Stomach smooth muscle (tissue), 2 donors: ENCODE measurements at regions not wholly inside any gene's neighbourhood (a gene's known extent, or its start where the extent isn't known, plus 50 kb on each side); places are given as distances from the start of the nearest gene placed in this dataset.

Source experiments
- H3K27ac ChIP-seq: one replicate; pipeline ENCODE4 v1.7.0; 2013; ENCODE audit warnings: mild to moderate bottlenecking, low read length, inconsistent platforms
- H3K27me3 ChIP-seq, 2 donors: one replicate each; pipeline ENCODE4 v1.7.0; 2013; ENCODE audit warnings: low read length in 2 of 2; ENCODE audit not compliant: insufficient read depth in 2 of 2, control insufficient read depth in 1 of 2
- H3K36me3 ChIP-seq, 2 donors: one replicate each; pipeline ENCODE4 v1.7.0; 2013; ENCODE audit warnings: low read length in 2 of 2; ENCODE audit not compliant: control insufficient read depth in 2 of 2, insufficient read depth in 2 of 2
- H3K4me1 ChIP-seq: one replicate; pipeline ENCODE4 v1.7.0; 2013; ENCODE audit warnings: low read length; ENCODE audit not compliant: control insufficient read depth, insufficient read depth
- H3K4me3 ChIP-seq, 2 donors: one replicate each; pipeline ENCODE4 v1.7.0; 2013; ENCODE audit warnings: low read length in 2 of 2
- H3K9ac ChIP-seq, 2 donors: one replicate each; pipeline ENCODE4 v1.7.0; 2013; ENCODE audit warnings: low read length in 2 of 2, mild to moderate bottlenecking in 1 of 2
- H3K9me3 ChIP-seq, 2 donors: one replicate each; pipeline ENCODE4 v1.7.0; 2013; ENCODE audit warnings: low read length in 2 of 2; ENCODE audit not compliant: control insufficient read depth in 2 of 2
- donor health status: healthy.
- donor health status: Pancreatic carcinoma.

DNA sequence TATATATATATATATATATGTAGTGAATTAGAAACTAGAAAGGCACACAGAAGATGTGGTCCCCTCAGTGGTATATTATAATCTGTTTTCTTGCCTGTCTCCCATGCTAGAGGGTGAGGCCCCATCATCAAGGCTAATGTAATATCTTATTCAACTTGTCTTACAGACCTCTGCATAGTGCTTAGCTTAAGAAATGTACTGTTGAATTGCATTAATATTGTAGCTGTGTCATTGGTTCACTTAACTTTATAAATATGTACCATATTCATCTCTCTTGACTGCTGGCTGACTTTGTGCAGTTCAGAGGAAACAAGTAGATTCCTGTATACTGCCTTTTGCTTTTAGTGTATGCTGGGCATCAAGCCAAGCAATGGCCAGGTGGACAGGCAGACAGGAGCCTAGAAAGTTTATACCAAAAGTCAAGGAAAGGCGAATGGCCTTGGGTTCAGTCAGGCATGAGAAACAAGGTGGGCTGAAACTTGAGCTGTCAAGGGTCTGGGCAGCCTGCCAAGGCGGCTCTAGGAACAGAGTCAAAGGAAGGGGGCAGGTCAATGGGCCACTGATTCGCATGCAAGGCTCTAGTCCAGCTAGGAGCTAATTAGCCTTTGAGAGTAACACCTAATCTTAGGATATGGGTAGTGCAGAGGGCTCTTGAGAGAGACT lies 78.8 kb upstream of the LEF1 start:
- H3K27me3 ChIP-seq, result no peaks in the 10 kb centered on the region
- peaks cover 0 to 3% of the 10 kb centered on the region in 2 donors for H3K9me3 ChIP-seq
- no peaks in the 10 kb centered on the region for H3K4me1 ChIP-seq
- no peak overlapping the region for H3K27ac ChIP-seq
- H3K9ac ChIP-seq, result no peak overlapping the region
- no peaks in the 10 kb centered on the region for H3K36me3 ChIP-seq
- H3K4me3 ChIP-seq, result no peak overlapping the region

DNA sequence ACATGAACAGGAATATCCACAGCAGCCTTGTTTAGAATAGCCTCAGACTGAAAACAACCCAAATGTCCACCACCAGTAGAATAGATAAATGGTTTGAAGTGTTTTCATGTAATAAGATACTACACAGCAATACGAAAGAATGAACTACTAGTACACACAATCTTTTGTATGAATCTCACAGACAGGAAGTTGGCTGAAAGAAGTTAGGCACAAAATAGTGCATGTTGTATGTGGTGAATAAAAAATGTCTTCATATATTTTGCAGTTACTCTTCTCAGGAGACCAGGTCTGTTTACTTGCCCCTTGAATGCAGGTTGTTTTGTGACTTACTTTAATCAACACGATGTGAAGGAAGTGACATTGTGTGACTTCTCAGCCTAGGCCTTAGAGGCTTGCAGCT lies 75.9 kb upstream of the LEF1 start:
- Histone ChIP-seq H3K27me3 (no peaks in the 10 kb centered on the region), H3K36me3 (no peaks in the 10 kb centered on the region), H3K4me3 (no peak overlapping the region), H3K27ac (no peak overlapping the region), H3K9ac (no peak overlapping the region), H3K4me1 (no peaks in the 10 kb centered on the region), H3K9me3 (no peaks in the 10 kb centered on the region)

DNA sequence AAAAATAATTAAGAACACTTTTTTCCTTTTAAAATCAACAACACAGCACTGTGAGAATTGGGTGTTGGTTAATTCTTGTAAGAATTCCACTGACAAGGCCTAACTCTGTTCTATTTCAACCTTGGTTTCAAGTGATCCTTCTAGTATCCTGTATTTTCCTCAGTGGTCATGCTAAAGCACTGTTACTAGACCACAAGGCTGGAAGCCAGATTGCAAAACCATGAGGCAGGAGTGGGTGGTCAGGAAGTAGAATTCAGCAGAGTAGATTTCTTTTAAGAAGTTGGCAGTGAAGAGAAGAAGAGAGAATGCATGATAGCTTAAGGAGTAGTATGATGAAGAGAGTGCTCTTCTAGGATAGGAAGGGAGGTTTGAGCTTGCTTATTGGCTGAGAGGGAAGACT lies 71.6 kb upstream of the LEF1 start:
- no peaks in the 10 kb centered on the region for H3K36me3 ChIP-seq
- H3K4me1 ChIP-seq, result no peaks in the 10 kb centered on the region
- no peaks in the 10 kb centered on the region for H3K27me3 ChIP-seq

DNA sequence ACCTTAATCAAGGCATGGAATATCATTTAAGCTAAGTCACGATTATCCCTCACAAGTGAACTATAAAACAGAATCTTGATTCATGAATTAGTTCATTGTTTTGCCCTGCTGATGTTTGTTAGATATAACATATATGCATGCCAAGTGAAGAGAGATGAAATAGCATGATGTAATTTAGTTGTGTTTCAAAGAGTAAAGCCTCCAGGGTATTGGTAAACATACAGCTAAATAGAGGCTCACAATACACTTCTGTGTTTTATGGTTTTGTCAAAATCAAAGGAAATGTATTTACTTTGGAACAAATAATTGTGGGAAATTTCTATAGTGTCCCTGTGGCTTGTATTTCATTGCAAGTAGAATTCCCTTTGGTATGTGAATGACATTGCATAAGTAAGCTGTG lies 69.0 kb upstream of the LEF1 start:
- no peaks in the 10 kb centered on the region for H3K36me3 ChIP-seq
- no peak overlapping the region for H3K9ac ChIP-seq
- H3K4me1 ChIP-seq, result no peaks in the 10 kb centered on the region
- H3K9me3 ChIP-seq, result no peaks in the 10 kb centered on the region
- no peak overlapping the region for H3K27ac ChIP-seq
- H3K4me3 ChIP-seq, result no peak overlapping the region
- H3K27me3 ChIP-seq, result no peaks in the 10 kb centered on the region

More for the DNA sequence above, 71.6 kb upstream of the LEF1 start:
- no peaks in the 10 kb centered on the region for H3K9me3 ChIP-seq
- H3K27ac ChIP-seq, result no peak overlapping the region
- H3K9ac ChIP-seq, result no peak overlapping the region
- H3K4me3 ChIP-seq, result no peak overlapping the region

DNA sequence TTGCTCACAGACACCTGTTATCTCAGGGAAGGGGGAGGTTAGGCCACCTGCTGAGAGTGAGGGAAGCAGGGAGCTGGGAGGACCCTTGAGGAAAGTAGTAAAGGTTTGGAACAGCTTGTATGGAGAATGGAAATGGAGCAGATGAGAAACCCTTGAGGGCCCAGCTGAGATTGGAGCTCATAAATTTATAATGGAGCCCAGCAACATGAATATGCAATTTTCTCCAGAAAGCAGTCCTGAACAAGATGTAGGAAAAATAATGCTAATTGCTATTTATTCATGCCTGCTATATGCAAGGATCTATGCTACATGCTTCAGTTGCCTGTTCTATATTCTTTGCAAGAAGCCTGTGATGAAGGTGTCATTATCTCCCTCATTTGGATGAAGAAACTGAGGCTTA lies 67.5 kb upstream of the LEF1 start:
- no peaks in the 10 kb centered on the region for H3K36me3 ChIP-seq
- H3K4me3 ChIP-seq, result no peak overlapping the region
- no peak overlapping the region for H3K27ac ChIP-seq
- H3K27me3 ChIP-seq, result no peaks in the 10 kb centered on the region
- H3K4me1 ChIP-seq, result no peaks in the 10 kb centered on the region
- H3K9me3 ChIP-seq, result peaks cover 0 to 3% of the 10 kb centered on the region in 2 donors
- H3K9ac ChIP-seq, result no peak overlapping the region

DNA sequence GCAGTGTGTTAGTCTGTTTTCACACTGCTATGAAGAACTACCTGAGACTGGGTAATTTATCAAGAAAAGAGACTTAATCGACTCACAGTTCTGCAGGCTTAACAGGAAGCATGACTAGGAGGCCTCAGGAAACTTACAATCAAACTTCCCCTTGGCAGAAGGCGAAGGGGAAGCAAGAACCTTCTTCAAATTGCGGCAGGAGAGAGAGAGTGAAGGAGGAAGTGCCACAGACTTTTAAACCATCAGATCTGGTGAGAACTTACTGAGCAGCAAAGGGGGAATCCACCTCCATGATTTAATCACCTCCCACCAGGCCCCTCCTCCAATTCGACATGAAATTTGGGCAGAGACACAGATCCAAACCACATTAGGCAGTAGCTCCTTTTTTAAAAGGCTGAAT lies 59.2 kb upstream of the LEF1 start:
- no peak overlapping the region for H3K27ac ChIP-seq
- no peaks in the 10 kb centered on the region for H3K4me1 ChIP-seq
- H3K9ac ChIP-seq, result no peak overlapping the region
- H3K36me3 ChIP-seq, result no peaks in the 10 kb centered on the region
- no peaks in the 10 kb centered on the region for H3K27me3 ChIP-seq
- H3K9me3 ChIP-seq, result peaks cover 0 to 3% of the 10 kb centered on the region in 2 donors
- H3K4me3 ChIP-seq, result no peak overlapping the region

DNA sequence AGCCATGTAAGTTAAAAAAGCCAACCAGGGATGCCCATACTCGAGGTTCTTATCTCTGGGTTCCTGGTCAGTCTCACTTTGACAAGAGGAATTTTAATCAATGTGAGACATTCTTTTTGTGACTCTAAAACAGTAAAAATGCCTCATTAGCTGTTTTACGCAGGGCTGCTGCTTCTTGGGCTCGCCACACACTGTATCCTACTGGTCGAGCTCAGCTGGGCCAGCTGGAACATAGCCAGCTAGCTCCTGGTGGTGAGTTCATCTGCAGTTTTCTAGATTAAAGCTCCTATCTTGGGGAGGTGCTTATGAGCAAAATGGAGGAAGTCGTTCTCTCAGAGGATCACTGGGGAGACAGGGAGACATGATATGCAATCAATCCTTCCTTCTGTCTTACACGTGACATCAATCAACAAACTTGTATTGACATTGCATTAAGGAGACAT lies 55.9 kb upstream of the LEF1 start:
- Histone ChIP-seq H3K9me3 (no peaks in the 10 kb centered on the region), H3K27me3 (no peaks in the 10 kb centered on the region), H3K4me1 (no peaks in the 10 kb centered on the region), H3K9ac (no peak overlapping the region), H3K27ac (no peak overlapping the region), H3K4me3 (no peak overlapping the region), H3K36me3 (no peaks in the 10 kb centered on the region)

DNA sequence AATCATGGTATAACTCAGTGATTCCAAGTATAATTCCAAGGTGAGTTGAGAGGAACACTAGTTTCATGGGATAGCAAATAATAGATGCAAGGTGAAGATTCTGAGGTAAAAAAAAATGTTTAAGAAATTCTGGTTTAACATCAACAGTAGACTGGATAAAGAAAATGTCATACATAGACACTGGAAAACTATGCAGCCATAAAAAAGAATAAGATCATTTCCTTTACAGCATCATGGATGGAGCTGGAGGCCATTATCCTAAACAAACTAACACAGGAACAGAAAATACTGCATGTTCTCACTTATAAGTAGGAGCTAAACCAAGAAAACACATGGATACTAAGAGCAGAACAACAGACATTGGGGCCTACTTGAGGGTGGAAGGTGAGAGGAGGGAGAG lies 54.6 kb upstream of the LEF1 start:
- Histone ChIP-seq H3K4me1 (no peaks in the 10 kb centered on the region), H3K9me3 (no peaks in the 10 kb centered on the region), H3K4me3 (no peak overlapping the region), H3K27ac (no peak overlapping the region), H3K27me3 (no peaks in the 10 kb centered on the region), H3K9ac (no peak overlapping the region), H3K36me3 (no peaks in the 10 kb centered on the region)

DNA sequence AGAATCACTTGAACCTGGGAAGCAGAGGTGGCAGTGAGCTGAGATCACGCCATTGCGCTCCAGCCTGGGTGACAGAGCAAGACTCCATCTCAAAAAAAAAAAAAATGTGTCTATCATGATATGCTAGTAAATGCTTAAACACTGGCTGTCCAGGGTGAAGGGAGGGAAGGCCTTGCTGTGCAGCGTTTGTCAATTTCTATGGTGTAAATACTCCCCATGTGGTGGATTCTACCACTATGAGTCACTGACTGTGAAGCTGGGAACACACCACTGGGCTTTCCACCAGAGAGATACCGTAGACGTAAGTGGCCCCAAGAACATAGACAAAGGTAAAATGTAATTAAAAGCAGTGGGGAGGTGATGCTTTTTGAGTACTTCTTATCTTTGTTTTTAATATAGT lies 51.3 kb upstream of the LEF1 start:
- Histone ChIP-seq H3K4me3 (no peak overlapping the region), H3K4me1 (no peaks in the 10 kb centered on the region), H3K27me3 (no peaks in the 10 kb centered on the region), H3K9me3 (no peaks in the 10 kb centered on the region), H3K27ac (no peak overlapping the region), H3K36me3 (no peaks in the 10 kb centered on the region), H3K9ac (no peak overlapping the region)
